ENCODE measurements at regions not wholly inside any gene's neighbourhood (a gene's known extent, or its start where the extent isn't known, plus 50 kb on each side); places are given as distances from the start of the nearest gene placed in this dataset.

DNA sequence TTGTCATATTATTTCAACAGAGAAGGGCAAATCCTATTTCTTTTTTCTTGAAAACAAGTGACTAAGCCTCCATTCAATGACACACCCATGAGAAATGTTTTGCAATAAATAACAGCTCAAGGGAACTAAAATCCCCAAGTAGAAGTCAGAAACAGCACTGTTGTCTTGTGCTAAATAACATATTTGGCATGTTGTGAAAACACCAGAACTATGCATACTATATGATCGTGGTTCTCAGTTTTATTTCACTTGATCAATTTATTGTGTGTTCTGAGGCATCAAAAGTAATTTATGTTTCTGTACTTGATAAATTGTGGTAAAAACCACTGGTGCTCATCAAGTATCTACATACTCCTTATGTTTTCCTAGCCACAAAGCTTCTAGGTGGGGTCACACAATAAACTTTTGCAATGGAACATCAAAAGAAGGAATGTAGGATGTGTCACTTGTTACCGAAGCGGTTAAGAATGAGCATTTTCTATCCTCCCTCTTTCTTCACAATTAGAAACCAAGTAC is 691.7 kb upstream of the CBLB start:
- ATAC-seq, result no peak

DNA sequence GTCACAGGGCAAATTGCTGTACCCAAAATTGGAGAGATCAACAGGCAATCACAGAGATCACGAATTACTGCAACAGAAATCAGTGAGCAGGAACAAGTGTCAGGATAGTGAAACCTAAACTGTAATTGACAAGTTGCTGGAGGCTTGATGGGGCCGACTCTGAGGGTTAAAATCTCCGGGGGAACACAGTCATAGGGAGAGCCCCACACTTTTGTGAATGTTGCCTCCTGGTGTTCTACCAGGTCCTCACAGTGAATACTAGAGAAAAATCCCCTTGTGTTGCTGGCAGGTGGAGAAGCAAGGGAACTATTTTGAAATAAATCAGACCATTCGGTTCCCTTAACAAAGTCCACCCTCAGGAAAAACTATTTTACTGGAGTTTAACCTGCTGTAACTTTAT is 697.5 kb upstream of the CBLB start:
- Mint-ChIP-seq H3K27ac (no peak overlapping the region), H3K36me3 (peaks cover 2% of the 10 kb centered on the region), H3K27me3 (no peaks in the 10 kb centered on the region), H3K4me1 (peaks cover 3% of the 10 kb centered on the region), H3K4me3 (no peak overlapping the region), H3K9me3 (ENCODE audit: low read depth) (peaks cover 2% of the 10 kb centered on the region)
- DNase-seq, result peak; percentile 45
- CTCF ChIA-PET, result no interaction called here
- ATAC-seq, result peak; percentile 58

More for the DNA sequence above, 691.7 kb upstream of the CBLB start:
- Mint-ChIP-seq H3K4me3 (no peak overlapping the region), H3K36me3 (peaks cover 6% of the 10 kb centered on the region), H3K4me1 (peaks cover 5% of the 10 kb centered on the region), H3K27me3 (no peaks in the 10 kb centered on the region), H3K27ac (no peak overlapping the region), H3K9me3 (ENCODE audit: low read depth) (peaks cover 2% of the 10 kb centered on the region)
- no peak for DNase-seq
- CTCF ChIA-PET, result no interaction called here

DNA sequence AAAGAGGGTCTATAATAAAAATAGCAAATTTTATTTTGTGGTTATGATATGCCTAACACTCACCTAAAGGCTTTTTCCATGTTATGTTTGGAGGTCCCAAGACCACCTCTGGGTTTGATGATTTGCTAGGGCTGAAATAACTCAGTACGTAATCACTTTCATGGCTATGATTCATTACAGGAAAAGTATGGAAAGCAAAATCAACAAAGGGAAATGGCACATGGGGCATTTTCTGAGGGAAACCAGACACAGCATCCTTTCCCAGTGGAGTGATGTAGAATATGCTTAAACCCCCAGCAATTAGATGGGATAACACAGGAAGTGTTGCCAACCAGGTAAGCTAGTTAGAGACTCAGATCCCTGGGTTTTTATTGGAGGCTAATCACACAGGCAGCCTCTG is 701.6 kb upstream of the CBLB start:
- Mint-ChIP-seq H3K4me3 (no peak overlapping the region), H3K4me1 (peaks cover 2% of the 10 kb centered on the region), H3K27ac (no peak overlapping the region), H3K27me3 (no peaks in the 10 kb centered on the region), H3K9me3 (ENCODE audit: low read depth) (no peaks in the 10 kb centered on the region), H3K36me3 (peaks cover 1% of the 10 kb centered on the region)
- no peak for DNase-seq
- ATAC-seq, result no peak
- CTCF ChIA-PET, result no interaction called here

DNA sequence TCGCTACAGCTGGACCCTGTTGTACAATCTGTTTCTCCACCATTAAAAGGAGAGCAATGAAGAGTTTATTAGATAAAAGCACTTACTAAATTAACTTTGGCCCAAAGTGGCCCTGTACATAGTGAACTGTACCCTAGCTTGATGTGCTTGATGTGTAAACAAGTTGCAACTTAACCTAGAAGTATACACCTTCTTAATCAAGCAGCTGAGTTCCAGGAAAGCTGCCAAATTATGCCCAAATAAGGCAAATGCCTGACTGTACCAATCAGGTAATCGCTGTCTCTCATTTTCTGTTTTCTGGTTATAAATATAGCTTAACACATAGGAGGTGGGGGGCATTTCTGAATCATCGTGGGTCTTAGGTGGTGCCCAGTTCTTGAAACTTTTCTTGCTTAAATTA is 704.8 kb upstream of the CBLB start:
- CTCF ChIA-PET, result no interaction called here
- Mint-ChIP-seq H3K4me3 (no peak overlapping the region), H3K36me3 (peaks cover 1% of the 10 kb centered on the region), H3K9me3 (ENCODE audit: low read depth) (peaks cover 3% of the 10 kb centered on the region), H3K27ac (no peak overlapping the region), H3K4me1 (no peaks in the 10 kb centered on the region), H3K27me3 (no peaks in the 10 kb centered on the region)
- ATAC-seq (no peak), DNase-seq (no peak)

DNA sequence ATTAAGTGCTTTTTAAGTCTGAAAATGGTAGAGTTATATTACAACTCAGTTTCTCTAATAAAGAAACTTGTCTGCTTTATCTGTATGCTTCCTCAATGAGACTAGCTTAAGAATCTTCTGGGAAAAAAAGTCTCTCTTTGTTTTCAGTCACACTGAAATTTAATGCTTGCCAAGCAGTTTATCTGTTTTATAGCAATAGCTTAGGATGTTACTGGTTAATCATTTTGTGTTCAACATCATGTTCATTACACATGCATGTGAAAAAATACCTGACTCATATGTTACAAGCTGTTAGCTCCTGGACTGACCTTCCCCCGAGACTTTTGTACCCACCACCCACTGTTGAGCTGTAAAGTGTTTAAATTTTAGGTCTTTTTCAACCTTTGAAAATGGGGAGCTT is 706.2 kb upstream of the CBLB start:
- no peak overlapping the region for H3K27ac Mint-ChIP-seq
- no peak for DNase-seq
- no peaks in the 10 kb centered on the region for H3K4me1 Mint-ChIP-seq
- no peak overlapping the region for H3K4me3 Mint-ChIP-seq
- H3K27me3 Mint-ChIP-seq, result no peaks in the 10 kb centered on the region
- peaks cover 4% of the 10 kb centered on the region for H3K36me3 Mint-ChIP-seq
- ATAC-seq, result no peak
- peaks cover 5% of the 10 kb centered on the region for H3K9me3 Mint-ChIP-seq (ENCODE audit: low read depth)
- CTCF ChIA-PET, result no interaction called here

DNA sequence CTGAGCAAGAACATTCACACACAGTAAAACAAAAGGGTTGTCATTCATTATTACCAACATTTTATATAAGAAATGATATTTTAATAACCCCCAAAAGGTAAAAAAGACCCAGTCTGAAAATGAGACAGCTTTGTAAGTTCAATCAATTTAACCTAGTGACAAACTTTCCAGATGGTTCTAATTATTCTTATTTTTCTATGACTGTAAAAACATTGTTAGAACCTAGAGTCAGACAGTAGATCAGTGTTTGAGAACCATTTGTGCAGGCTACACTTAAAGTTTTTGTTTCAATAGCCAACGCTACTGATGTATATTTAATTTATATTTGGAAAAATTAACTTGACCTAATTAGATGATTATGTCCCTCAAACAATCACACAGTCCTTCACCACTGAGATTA is 708.4 kb upstream of the CBLB start:
- no peaks in the 10 kb centered on the region for H3K27me3 Mint-ChIP-seq

DNA sequence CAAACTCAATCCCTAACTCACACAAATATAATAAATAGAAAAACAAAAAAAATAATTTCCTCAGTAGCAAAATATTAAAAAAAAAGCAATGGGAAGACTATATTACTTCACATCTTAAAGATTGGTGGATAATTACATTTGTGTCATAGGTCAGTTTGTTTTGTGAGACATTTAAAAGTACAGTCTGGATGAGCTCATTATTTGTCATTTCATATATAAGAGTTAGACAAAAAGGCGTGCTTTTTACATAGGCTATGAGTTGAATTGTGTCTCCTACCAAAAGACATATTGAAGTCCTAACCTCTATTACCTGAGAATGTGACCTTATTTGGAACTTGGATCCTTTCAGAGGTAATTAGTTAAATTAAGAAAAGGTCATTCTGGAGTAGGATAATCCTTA is 710.1 kb upstream of the CBLB start:
- Mint-ChIP-seq H3K27me3 (no peaks in the 10 kb centered on the region), H3K4me1 (no peaks in the 10 kb centered on the region), H3K9me3 (ENCODE audit: low read depth) (peaks cover 7% of the 10 kb centered on the region), H3K27ac (no peak overlapping the region), H3K4me3 (no peak overlapping the region), H3K36me3 (peaks cover 8% of the 10 kb centered on the region)
- DNase-seq (no peak), ATAC-seq (no peak)
- CTCF ChIA-PET, result no interaction called here

More for the DNA sequence above, 708.4 kb upstream of the CBLB start:
- Mint-ChIP-seq H3K9me3 (ENCODE audit: low read depth) (peaks cover 7% of the 10 kb centered on the region), H3K36me3 (peaks cover 8% of the 10 kb centered on the region), H3K4me3 (no peak overlapping the region), H3K4me1 (no peaks in the 10 kb centered on the region), H3K27ac (no peak overlapping the region)
- ATAC-seq (no peak), DNase-seq (no peak)
- CTCF ChIA-PET, result no interaction called here

DNA sequence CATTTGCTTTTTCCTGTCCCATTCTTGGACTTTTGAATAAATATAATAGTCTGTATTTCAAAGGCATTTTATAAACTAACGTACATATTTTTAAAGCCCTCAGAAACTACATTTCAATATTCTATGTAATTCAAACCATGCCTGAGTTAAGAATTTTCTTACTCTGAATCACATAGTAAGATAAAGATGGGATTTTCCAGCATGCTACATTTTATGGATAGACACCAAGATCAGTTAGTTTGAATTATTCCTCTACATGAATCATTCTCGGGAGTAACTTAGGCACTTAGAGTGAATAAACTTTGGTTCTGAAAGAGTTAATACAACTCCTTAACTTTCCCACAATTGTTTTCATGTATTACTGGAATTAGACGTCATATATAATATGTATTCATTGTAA is 713.3 kb upstream of the CBLB start:
- H3K9me3 Mint-ChIP-seq (ENCODE audit: low read depth), result peaks cover 4% of the 10 kb centered on the region
- no peak overlapping the region for H3K27ac Mint-ChIP-seq
- no peak overlapping the region for H3K4me3 Mint-ChIP-seq
- DNase-seq (no peak), ATAC-seq (no peak)
- H3K4me1 Mint-ChIP-seq, result no peaks in the 10 kb centered on the region
- no peaks in the 10 kb centered on the region for H3K27me3 Mint-ChIP-seq
- CTCF ChIA-PET, result no interaction called here
- H3K36me3 Mint-ChIP-seq, result peaks cover 7% of the 10 kb centered on the region

DNA sequence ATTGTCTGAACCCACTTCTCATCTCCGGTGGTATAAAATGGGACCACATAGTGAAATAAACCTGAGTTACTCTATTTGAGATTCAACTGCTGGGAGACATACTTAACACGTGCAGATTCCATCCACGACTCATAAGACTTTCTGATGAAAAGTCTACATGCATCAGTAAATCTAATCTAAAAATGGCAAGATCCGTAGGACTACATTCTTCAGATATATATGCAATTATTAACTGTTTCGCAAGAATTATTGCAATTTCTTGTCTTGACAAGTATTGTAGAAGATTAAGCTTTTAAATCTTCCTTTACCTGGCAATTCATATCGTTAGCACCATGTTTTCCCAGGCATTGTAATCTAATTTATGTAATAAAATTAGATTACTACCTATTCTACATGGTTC is 718.7 kb upstream of the CBLB start:
- no peaks in the 10 kb centered on the region for H3K4me1 Mint-ChIP-seq

DNA sequence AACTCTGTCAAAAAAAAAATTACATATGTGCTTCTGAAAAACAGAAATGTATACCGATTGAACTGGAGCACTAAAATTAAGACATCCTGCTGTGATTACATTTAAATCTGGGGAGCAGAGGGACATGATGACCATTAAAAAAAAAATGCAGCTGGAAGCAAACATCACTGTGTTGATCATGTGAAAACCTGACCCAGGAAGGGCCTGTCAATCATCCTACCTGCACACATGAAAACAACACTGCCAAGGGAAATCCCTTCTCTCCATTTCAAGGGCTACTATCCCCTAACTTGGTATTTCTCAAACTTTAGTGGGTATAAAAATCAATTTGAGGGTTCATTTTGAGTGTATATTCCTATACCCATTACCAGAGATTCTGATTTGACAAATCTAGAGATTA is 719.9 kb upstream of the CBLB start:
- Mint-ChIP-seq H3K4me1 (no peaks in the 10 kb centered on the region), H3K9me3 (ENCODE audit: low read depth) (peaks cover 14% of the 10 kb centered on the region), H3K4me3 (no peak overlapping the region), H3K27me3 (no peaks in the 10 kb centered on the region), H3K27ac (no peak overlapping the region), H3K36me3 (peaks cover 2% of the 10 kb centered on the region)
- DNase-seq (no peak), ATAC-seq (no peak)
- CTCF ChIA-PET, result no interaction called here

More for the DNA sequence above, 718.7 kb upstream of the CBLB start:
- DNase-seq (no peak), ATAC-seq (no peak)
- Mint-ChIP-seq H3K27me3 (no peaks in the 10 kb centered on the region), H3K27ac (no peak overlapping the region), H3K36me3 (peaks cover 2% of the 10 kb centered on the region), H3K4me3 (no peak overlapping the region), H3K9me3 (ENCODE audit: low read depth) (peaks cover 11% of the 10 kb centered on the region)
- CTCF ChIA-PET, result interaction anchor here (0.6 kb wide), 1 partner anchor 163 kb away, joined by 3 read pairs; no protein-coding TSS in a partner anchor

DNA sequence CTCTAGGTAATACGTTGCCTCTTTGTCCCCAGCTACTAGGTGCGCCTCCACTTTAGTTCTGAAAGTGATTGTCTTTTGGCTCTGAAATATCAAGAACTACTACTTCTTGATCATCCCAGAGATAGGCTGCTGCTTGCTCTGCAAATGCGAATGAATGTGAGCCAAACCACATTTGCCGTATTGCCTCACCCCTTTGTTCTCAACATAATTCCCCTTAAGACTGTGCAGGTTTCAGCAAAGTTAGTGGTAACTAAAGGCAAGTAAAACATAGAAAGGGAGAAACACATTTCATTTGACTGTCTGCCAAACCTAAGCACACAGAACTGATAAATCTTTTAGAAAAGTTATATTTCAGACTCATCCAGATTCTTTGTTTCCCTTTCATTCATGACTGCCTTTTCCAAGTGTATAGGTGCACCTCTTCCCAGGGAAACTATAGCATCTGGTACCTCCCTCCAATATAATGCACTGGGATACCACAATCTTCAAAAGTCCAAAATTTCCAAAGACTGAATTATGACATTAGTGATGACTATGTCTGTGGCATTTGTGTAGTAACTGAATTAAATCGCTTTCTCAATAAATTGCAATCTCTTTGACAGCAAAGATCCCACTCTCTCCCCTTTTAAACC is 720.6 kb upstream of the CBLB start:
- CTCF ChIA-PET, result no interaction called here
- no peak overlapping the region for H3K4me3 Mint-ChIP-seq
- no peak overlapping the region for H3K27ac Mint-ChIP-seq
- DNase-seq (no peak), ATAC-seq (no peak)
- H3K27me3 Mint-ChIP-seq, result no peaks in the 10 kb centered on the region
- peaks cover 14% of the 10 kb centered on the region for H3K9me3 Mint-ChIP-seq (ENCODE audit: low read depth)
- peaks cover 2% of the 10 kb centered on the region for H3K36me3 Mint-ChIP-seq
- no peaks in the 10 kb centered on the region for H3K4me1 Mint-ChIP-seq

DNA sequence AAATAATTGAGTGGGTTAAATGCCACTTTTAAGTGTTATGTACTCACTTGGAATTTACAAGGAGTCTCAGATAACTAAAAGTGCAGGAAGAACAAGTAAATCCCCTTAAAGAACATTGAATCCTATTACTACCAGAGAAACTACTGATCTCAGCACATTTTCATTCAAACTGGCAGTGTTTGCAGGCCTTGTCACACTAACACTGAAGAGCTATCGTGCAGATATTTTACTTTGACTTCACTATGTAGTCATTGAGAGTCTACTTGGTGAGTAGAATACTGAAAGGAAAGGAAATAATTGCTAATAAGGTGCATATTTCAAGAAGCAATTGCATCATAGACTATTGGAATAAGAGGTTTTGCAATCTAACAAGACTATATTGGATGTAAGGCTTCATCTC is 721.4 kb upstream of the CBLB start:
- Mint-ChIP-seq H3K36me3 (peaks cover 2% of the 10 kb centered on the region), H3K27me3 (no peaks in the 10 kb centered on the region), H3K27ac (no peak overlapping the region), H3K9me3 (ENCODE audit: low read depth) (peaks cover 14% of the 10 kb centered on the region), H3K4me3 (no peak overlapping the region), H3K4me1 (no peaks in the 10 kb centered on the region)
- CTCF ChIA-PET, result no interaction called here
- ATAC-seq (no peak), DNase-seq (no peak)

DNA sequence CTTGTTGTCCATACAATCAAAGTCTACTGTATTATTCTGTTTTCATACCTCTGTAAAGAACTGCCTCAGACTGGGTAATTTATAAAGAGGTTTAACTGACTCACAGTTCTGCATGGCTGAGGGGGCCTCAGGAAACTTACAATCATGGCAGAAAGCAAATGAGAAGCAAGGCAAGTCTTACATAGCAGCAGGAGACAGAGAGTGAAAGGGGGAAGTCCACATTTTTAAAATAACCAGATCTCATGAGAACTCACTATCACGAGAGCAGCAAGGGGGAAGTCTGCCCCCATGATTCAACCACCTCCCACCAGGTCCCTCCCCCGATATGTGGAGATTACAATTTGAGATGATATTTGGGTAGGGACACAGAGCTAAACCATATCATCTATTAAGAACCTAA is 724.6 kb upstream of the CBLB start:
- Mint-ChIP-seq H3K4me3 (no peak overlapping the region), H3K36me3 (peaks cover 2% of the 10 kb centered on the region)

DNA sequence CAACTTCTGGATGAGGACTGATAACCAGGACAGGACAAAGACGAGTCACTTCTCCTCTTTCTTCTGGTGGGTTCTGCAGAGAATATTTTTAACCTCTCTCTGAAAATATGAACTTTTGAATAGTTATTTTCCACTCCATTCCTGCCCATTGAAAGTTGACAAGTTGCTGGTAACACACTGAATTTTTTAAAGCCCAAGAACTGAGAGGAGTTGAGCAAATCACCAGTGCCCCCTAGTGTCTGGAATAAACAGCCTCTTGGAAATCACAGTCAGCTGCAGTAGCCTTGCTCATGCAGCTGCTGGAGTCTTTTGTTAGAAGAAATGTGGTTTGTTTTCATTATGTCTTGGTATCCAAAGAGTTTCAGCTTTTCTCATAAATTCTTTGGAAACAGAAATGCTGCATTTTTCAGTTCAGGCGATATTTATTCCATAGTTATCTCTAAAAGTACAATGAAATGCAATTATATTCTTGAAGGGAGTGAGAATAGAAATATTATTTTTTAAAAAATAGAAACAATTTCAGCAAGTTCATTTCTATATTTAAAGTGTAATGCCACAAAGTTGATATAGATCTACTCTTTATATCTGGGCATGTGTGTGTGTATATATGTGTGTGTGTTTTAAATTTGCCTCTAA is 741.0 kb upstream of the CBLB start:
- Mint-ChIP-seq H3K4me1 (peaks cover 15% of the 10 kb centered on the region), H3K9me3 (ENCODE audit: low read depth) (peaks cover 19% of the 10 kb centered on the region), H3K27me3 (no peaks in the 10 kb centered on the region), H3K36me3 (peaks cover 28% of the 10 kb centered on the region), H3K27ac (peak overlapping the region; percentile 56), H3K4me3 (no peak overlapping the region)
- DNase-seq (peak; percentile 73), ATAC-seq (peak; percentile 80)
- CTCF ChIA-PET, result interaction anchor here (0.8 to 1.7 kb wide), 9 partner anchors 8 to 931 kb away, joined by 3 to 5 read pairs (median 3); no protein-coding TSS in a partner anchor

More for the DNA sequence above, 724.6 kb upstream of the CBLB start:
- H3K27me3 Mint-ChIP-seq, result no peaks in the 10 kb centered on the region
- H3K9me3 Mint-ChIP-seq (ENCODE audit: low read depth), result peaks cover 9% of the 10 kb centered on the region
- ATAC-seq, result no peak
- no peaks in the 10 kb centered on the region for H3K4me1 Mint-ChIP-seq
- DNase-seq, result no peak
- CTCF ChIA-PET, result no interaction called here
- H3K27ac Mint-ChIP-seq, result no peak overlapping the region

All from activated CD8-positive, alpha-beta memory T cell treated with anti-CD3 and anti-CD28 coated beads, Interleukin-2, amount 10 ng/mL, durations not matched to agents 7 days and 5 days (primary cell).